GM21423 (cell line): ENCODE measurements at regions not wholly inside any gene's neighbourhood (a gene's known extent, or its start where the extent isn't known, plus 50 kb on each side); places are given as distances from the start of the nearest gene placed in this dataset.
"Not testable (repeated sequence)": the region's sequence is repeated elsewhere in the genome, so short reads cannot be mapped to it uniquely, and the experiment has no call there.

Source experiments
- ATAC-seq: cut with Tn5 transposase; IDR thresholded peaks from one replicate; pipeline ENCODE4 v1.9.1; 2021; ENCODE audit warnings: mild to moderate bottlenecking, moderate library complexity; ENCODE audit not compliant: unreplicated experiment

- ATAC-seq, result not testable (repeated sequence)
Measured at GRCh38 chr9:65397226-65397625, 112.2 kb upstream of the FOXD4L5 start.

DNA sequence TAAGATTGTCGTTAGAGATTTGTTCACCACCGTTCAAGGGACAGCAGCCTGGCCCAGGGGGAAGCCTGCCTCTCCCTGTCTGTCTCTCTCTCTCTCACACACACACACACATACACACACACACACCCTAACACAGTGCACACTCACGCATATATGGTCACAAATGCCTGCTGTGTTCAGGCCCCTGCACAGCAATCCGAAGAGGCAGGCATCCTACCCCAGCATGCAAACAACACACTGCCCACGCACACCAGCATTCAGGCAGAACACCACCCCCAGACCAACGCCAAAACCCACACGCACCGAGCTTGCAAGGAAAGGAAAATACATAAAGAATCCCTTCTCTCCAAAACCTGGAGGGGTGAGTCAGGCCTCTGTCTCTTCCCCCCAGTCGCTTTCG, 111.6 kb upstream of the FOXD4L5 start:
- not testable (repeated sequence) for ATAC-seq

GRCh38 chr9:65395789-65396188, 110.8 kb upstream of the FOXD4L5 start:
- ATAC-seq, result not testable (repeated sequence)

GRCh38 chr9:65395121-65395520, 110.1 kb upstream of the FOXD4L5 start:
- not testable (repeated sequence) for ATAC-seq

DNA sequence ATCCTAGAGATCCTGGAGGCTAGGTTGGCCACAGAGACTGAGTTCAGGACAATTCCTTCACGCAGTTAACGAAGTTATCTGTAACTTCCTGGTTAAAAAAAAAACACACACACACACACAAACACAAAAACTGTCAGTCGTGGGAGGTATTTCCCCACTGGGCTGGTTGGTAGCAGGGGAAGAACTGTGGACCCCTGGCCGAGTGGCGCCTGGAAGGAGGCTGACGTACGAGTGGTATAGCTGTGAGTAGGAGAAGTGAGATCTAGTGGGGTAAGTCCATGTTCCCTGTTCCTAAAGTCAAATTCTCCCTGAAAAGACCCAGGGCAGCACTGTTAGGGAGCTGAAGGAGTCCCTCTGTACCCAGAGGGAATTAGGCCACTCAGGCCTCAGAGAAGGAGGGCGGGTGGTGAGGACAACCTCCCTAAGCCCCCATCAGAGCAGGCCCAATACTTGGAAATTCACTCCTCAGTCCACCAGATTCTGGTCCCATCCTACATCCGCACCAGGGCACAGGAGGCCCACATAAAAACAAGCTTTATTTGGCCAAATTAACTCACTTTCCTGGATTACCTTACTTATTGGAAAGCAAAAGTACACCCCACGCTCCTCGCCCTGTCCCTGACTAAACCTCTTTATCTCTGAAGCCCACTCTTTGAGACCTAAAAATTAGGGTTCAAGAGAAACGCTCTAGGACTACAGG, 108.3 kb upstream of the FOXD4L5 start:
- ATAC-seq, result not testable (repeated sequence)

GRCh38 chr9:65392611-65393010, 107.6 kb upstream of the FOXD4L5 start:
- not testable (repeated sequence) for ATAC-seq

DNA sequence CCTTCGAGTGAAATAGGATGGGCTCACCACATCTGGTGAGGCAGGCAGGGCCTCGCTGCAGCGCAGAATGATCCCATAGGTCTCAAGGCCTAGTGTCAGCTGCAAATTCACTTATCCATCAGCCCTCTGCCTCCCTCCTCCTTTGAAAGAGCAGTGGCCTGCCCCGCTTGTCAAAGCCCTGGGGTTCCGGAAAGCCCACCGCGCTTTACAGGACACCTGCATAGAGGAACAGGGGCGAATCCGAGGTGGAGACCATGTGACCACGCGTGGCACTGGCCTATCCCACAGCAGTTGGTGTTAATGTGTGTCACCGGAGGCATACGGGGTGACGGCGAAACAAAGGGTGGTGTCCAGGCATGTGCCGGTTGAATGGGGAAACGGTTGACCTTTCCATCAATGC, 104.7 kb upstream of the FOXD4L5 start:
- not testable (repeated sequence) for ATAC-seq

GRCh38 chr9:65389216-65389615, 104.2 kb upstream of the FOXD4L5 start:
- ATAC-seq, result not testable (repeated sequence)

GRCh38 chr9:65386699-65387098, 101.7 kb upstream of the FOXD4L5 start:
- peak; percentile 95 for ATAC-seq

DNA sequence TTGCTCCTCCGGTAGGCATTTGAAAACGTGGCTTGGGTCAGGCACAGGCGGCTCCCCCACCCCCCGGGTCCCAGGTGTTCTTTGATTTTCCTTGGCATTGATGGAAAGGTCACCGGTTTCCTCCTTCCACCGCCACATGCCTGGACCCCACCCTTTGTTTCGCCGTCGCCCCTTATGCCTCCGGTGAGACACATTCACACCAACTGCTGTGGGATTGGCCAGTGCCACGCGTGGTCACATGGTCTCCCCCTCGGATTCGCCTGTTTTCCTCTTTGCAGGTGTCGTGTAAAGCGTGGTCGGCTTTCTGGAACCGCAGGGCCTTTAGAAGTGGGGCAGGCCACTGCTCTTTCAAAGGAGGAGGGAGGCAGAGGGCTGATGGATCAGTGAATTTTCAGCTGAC, 101.2 kb upstream of the FOXD4L5 start:
- not testable (repeated sequence) for ATAC-seq

GRCh38 chr9:65385655-65386024, 100.6 kb upstream of the FOXD4L5 start:
- not testable (repeated sequence) for ATAC-seq

GRCh38 chr9:65384759-65385654, 100.0 kb upstream of the FOXD4L5 start:
- ATAC-seq, result not testable (repeated sequence)

DNA sequence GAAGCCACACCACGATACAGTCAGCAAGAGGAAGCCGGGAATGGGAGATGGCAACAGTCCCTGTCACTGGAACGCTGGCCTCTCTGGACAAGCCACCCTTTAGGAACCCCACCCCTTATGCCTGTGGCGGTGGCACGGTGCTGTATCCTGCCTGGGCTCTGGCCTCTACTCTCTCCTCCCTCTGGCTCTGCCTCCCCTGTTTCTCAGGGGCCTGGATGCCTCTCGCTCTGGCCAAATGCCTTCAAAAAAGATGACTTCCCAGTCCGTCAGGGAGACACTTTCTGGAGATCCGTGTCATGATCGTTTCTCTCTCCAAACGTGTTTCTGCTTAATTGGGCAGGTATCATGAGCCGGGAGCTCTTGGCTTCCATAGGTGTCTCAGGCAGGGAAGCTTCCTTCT, 99.1 kb upstream of the FOXD4L5 start:
- not testable (repeated sequence) for ATAC-seq

DNA sequence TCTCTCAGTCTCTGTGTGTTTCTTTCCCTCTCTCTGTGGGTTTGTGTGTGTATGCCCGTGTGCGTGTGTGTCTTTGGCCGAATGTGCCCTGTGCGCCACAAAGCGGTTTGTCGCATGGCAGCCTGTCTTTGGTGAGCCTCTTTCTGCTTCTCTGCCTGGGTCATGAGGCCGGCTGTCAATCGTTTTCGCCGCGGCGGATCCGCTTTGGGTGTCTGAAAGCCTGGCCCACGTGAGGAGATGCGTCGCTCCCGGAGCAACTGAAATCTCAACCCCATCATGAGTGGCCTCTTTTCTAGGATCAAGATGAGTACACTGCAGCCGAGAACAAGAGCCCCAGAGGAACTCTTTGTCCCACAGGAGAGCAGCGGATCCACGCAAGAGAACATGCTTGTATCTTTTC, 98.6 kb upstream of the FOXD4L5 start:
- ATAC-seq, result not testable (repeated sequence)

GRCh38 chr9:65382701-65383318, 97.8 kb upstream of the FOXD4L5 start:
- not testable (repeated sequence) for ATAC-seq
